K562 (cell line): ENCODE measurements at regions not wholly inside any gene's neighbourhood (a gene's known extent, or its start where the extent isn't known, plus 50 kb on each side); places are given as distances from the start of the nearest gene placed in this dataset.

ENCODE experiments used
- ATAC-seq: fragments of 200-7000 bp; cut with Tn5 transposase; 3 replicates; pipeline ENCODE4 v1.9.1; 2020; ENCODE audit warnings: moderate library complexity
- BruUV-seq: library from RNA; stranded (reverse); fragments of 400-500 nt; replicated peaks from 2 replicates; lab custom pipeline; 2021; lab: Mats Ljungman, UMichigan
- CTCF ChIA-PET: fragments of 300-600 bp; formaldehyde crosslinking; extraction: SDS; loops from one replicate; lab custom pipeline; 2021; ENCODE audit warnings: low intra/inter-chr PET ratio; lab: Yijun Ruan, JAX
- POLR2A ChIA-PET: fragments of 300-600, 350-650 bp; sonication (Branson Sonifier 250); formaldehyde crosslinking; extraction: SDS; loops from one replicate; lab custom pipeline; 2021; ENCODE audit warnings: antibody characterized with exemption, inconsistent platforms; lab: Yijun Ruan, JAX
- DNase-seq, 4 experiments: peaks; one replicate each; pipeline versions ENCODE4 v3.0.0 to v3.0.0-alpha.2; 2011 to 2018; ENCODE audit warnings: low spot score in 3 of 4, mixed read lengths in 3 of 4; ENCODE audit errors: extremely low read depth in 1 of 4
- FAIRE-seq: peaks from 2 replicates; lab custom pipeline; 2011; peaks lifted over from hg19 to GRCh38; lab: Jason Lieb, UNC
- H2AFZ ChIP-seq: 2 replicates; pipeline ENCODE4 v1.6.0; 2011; ENCODE audit warnings: low read depth, low read length, control low read depth, inconsistent platforms
- H3K27ac ChIP-seq: fragments of 200-600 bp; 3 replicates; pipeline ENCODE4 v1.8.0; 2011; ENCODE audit warnings: low read depth, mild to moderate bottlenecking, control low read depth, inconsistent platforms, low read length, moderate library complexity, mixed read lengths; ENCODE audit errors: extremely low read depth
- H3K27me3 ChIP-seq, 2 experiments: fragments of 300-600 bp in 1 of 2; 2 replicates in 1 of 2; 3 replicates in 1 of 2; pipeline versions ENCODE4 v1.6.0 to v1.8.0; 2011; ENCODE audit warnings: inconsistent platforms in 2 of 2, low read length in 2 of 2, mild to moderate bottlenecking in 1 of 2, mixed read lengths in 1 of 2, moderate library complexity in 1 of 2; ENCODE audit not compliant: control insufficient read depth in 2 of 2, insufficient read depth in 2 of 2
- H3K36me3 ChIP-seq: fragments of 300-600 bp; 3 replicates; pipeline ENCODE4 v1.8.0; 2011; ENCODE audit warnings: mild to moderate bottlenecking, low read length, inconsistent platforms; ENCODE audit not compliant: control insufficient read depth, insufficient read depth
- H3K4me1 ChIP-seq, 2 experiments: fragments of 200-600 bp in 1 of 2; replicated peaks in 1 of 2; 2 replicates in 1 of 2; 3 replicates in 1 of 2; pipeline versions ENCODE4 v1.5.1 to v1.8.0; 2011; ENCODE audit warnings: inconsistent platforms in 2 of 2, low read length in 2 of 2, mild to moderate bottlenecking in 1 of 2, mixed read lengths in 1 of 2, moderate library complexity in 1 of 2; ENCODE audit not compliant: control insufficient read depth in 2 of 2, insufficient read depth in 2 of 2
- H3K4me2 ChIP-seq: 2 replicates; pipeline ENCODE4 v1.6.1; 2011; ENCODE audit warnings: low read length, control low read depth, inconsistent platforms, mixed read lengths; ENCODE audit not compliant: insufficient read depth
- H3K4me3 ChIP-seq: fragments of 200-600 bp; sonication (generic), shearing (Covaris generic); 2 replicates; pipeline ENCODE4 v1.5.1; 2016; ENCODE audit warnings: control low read depth, inconsistent platforms
- H3K79me2 ChIP-seq: fragments of 200-600 bp; 3 replicates; pipeline ENCODE4 v1.8.0; 2011; ENCODE audit warnings: low read length, inconsistent platforms; ENCODE audit not compliant: control insufficient read depth, insufficient read depth
- H3K9ac ChIP-seq, 2 experiments: 2 replicates each; pipeline versions ENCODE4 v1.6.0 to v1.6.1; 2011; ENCODE audit warnings: low read depth in 2 of 2, low read length in 2 of 2, control low read depth in 1 of 2, inconsistent platforms in 1 of 2, mild to moderate bottlenecking in 1 of 2, mixed read lengths in 1 of 2; ENCODE audit not compliant: insufficient read depth in 1 of 2
- H3K9me1 ChIP-seq: one replicate; pipeline ENCODE4 v1.6.0; 2011; ENCODE audit warnings: inconsistent platforms, mild to moderate bottlenecking, low read length, moderate library complexity; ENCODE audit not compliant: control insufficient read depth, insufficient read depth
- H3K9me3 ChIP-seq: replicated peaks from 2 replicates; pipeline ENCODE4 v1.5.1; 2011; ENCODE audit warnings: low read depth, low read length, inconsistent platforms; ENCODE audit not compliant: control insufficient read depth, insufficient read depth
- H4K20me1 ChIP-seq: replicated peaks from 2 replicates; pipeline ENCODE4 v1.6.1; 2011; ENCODE audit warnings: low read length, inconsistent platforms, mixed read lengths; ENCODE audit not compliant: control insufficient read depth, insufficient read depth
- CBFA2T3 ChIP-seq: fragments of 450-650 bp; IDR thresholded peaks from 2 replicates; pipeline ENCODE4 v1.6.1; 2017
- ESRRB ChIP-seq: fragments of 250-450 bp; sonication (Bioruptor Pico); IDR thresholded peaks from 2 replicates; pipeline ENCODE4 v1.5.0; 2020; ENCODE audit warnings: mild to moderate bottlenecking, moderate library complexity, borderline replicate concordance
- FOXA3 ChIP-seq, 2 experiments: fragments of 450-650 bp in 1 of 2; sonication (generic) in 1 of 2; formaldehyde crosslinking; IDR thresholded peaks in 1 of 2; conservative IDR thresholded peaks in 1 of 2; 2 replicates each; pipeline versions ENCODE4 v1.4.0 to v1.8.0; 2020 to 2022; ENCODE audit warnings: mild to moderate bottlenecking in 2 of 2, missing genetic modification reagents in 1 of 2
- GATAD2A ChIP-seq: fragments of 450-650 bp; IDR thresholded peaks from 2 replicates; pipeline ENCODE4 v1.6.1; 2017
- HIVEP1 ChIP-seq: fragments of 250-450 bp; sonication (Bioruptor Pico); IDR thresholded peaks from 2 replicates; pipeline ENCODE4 v1.4.0; 2020; ENCODE audit warnings: mild to moderate bottlenecking
- KLF1 ChIP-seq: fragments of 450-650 bp; IDR thresholded peaks from 2 replicates; pipeline ENCODE4 v1.6.1; 2016; ENCODE audit warnings: missing genetic modification characterization, missing compliant biosample characterization
- MCM3 ChIP-seq: fragments of 450-650 bp; IDR thresholded peaks from 2 replicates; pipeline ENCODE4 v1.6.1; 2016
- MTA1 ChIP-seq: fragments of 450-650 bp; IDR thresholded peaks from 2 replicates; pipeline ENCODE4 v1.6.1; 2017; ENCODE audit warnings: borderline replicate concordance
- XRCC5 ChIP-seq: fragments of 200-400 bp; formaldehyde crosslinking; IDR thresholded peaks from 2 replicates; pipeline ENCODE4 v1.6.1; 2017; ENCODE audit warnings: low read depth, mild to moderate bottlenecking, low read length
- ZNF224 ChIP-seq: sonication (generic); formaldehyde crosslinking; IDR thresholded peaks from 2 replicates; pipeline ENCODE4 v1.8.0; 2022; ENCODE audit warnings: mild to moderate bottlenecking, missing genetic modification reagents
- ZNF3 ChIP-seq: fragments of 250-450 bp; sonication (Bioruptor Pico); IDR thresholded peaks from 2 replicates; pipeline ENCODE4 v1.5.0; 2021; ENCODE audit warnings: mild to moderate bottlenecking, moderate library complexity
- ZNF707 ChIP-seq: fragments of 250-450 bp; sonication (Bioruptor Pico); conservative IDR thresholded peaks from 2 replicates; pipeline ENCODE4 v1.8.0; 2022; ENCODE audit warnings: inconsistent platforms, mild to moderate bottlenecking, moderate library complexity
- WGBS: fragments of 100-300 bp; shearing (Covaris generic); methylation state at CpG from one replicate; pipeline ENCODE4 v1.1.6; 2016; ENCODE audit warnings: low coverage, mixed read lengths; ENCODE audit not compliant: insufficient coverage; ENCODE audit errors: missing lambda C conversion rate; 5-methylcytosine and 5-hydroxymethylcytosine counted together
- in situ Hi-C: fragments of 300-500 bp; cut with MboI; formaldehyde crosslinking; loops from 4 replicates; pipeline ENCODE4 v1.15.0; 2018; ENCODE audit warnings: inconsistent platforms, mixed read lengths
- intact Hi-C: fragments of 100-400 bp; cut with micrococcal nuclease; formaldehyde crosslinking; loops from 2 replicates; pipeline ENCODE4 v1.14.2; 2022
- TF ChIP-seq, protein P1 (sequence below): fragments of 250-450 bp; sonication (Bioruptor Pico); IDR thresholded peaks from 2 replicates; pipeline ENCODE4 v1.8.0; 2022; ENCODE audit warnings: moderate library complexity, mild to moderate bottlenecking, inconsistent platforms
- TF ChIP-seq, protein P2 (sequence below), 3 experiments: fragments of 200-800 bp in 1 of 3; fragments of 250-450 bp in 1 of 3; fragments of 450-650 bp in 1 of 3; sonication (Bioruptor Pico) in 1 of 3; sonication (Bioruptor generic) in 1 of 3; formaldehyde crosslinking in 1 of 3; IDR thresholded peaks; 2 replicates each; pipeline versions ENCODE4 v1.6.1 to v1.8.0; 2016 to 2022; ENCODE audit warnings: mild to moderate bottlenecking in 2 of 3, missing genetic modification characterization in 2 of 3, missing compliant biosample characterization in 1 of 3, moderate library complexity in 1 of 3

DNA sequence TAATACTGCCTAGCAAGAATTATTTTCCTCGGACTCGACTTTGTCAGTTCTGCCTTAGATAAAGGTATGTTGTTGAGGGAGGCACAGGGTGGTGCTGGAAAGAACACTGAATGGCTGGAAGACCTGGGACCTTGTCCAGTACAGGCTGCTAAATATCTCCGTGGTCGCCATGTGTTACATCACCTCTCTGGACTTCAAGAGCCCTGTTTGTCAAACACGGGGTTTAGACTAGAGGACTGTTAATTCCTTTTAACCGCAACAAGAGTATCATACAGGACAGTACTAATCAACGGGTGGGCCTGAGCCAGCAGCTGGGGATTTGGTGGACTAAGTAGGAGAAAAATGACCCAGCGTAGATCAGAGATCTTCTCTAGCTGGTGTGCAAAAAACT is 476.3 kb downstream of the LRIG3 start:
- Histone ChIP-seq H3K9me3 (no peaks in the 10 kb centered on the region), H3K4me1 (no peaks in the 10 kb centered on the region), H3K4me3 (no peak overlapping the region), H2AFZ (no peak overlapping the region), H3K27me3 (no peaks in the 10 kb centered on the region), H4K20me1 (no peaks in the 10 kb centered on the region), H3K27ac (no peak overlapping the region), H3K36me3 (no peaks in the 10 kb centered on the region), H3K9me1 (no peaks in the 10 kb centered on the region), H3K4me2 (no peak overlapping the region), H3K79me2 (no peaks in the 10 kb centered on the region), H3K9ac (no peak overlapping the region)
- DNase-seq (no peak), FAIRE-seq (no peak), ATAC-seq (no peak)
- TF ChIP-seq GATAD2A: no peak
- no peak for TF ChIP-seq MCM3
- intact Hi-C loops (no loop called here), in situ Hi-C loops (no loop called here)
- BruUV-seq: no TSS peak
- ChIA-PET CTCF (no interaction called here), POLR2A (no interaction called here)
- WGBS: under 1% methylated on average over 8 of the region's 8 CpGs

GRCh38 chr12:58450868-58451482 is 469.3 kb downstream of the LRIG3 start:
- H3K36me3 ChIP-seq: no peaks in the 10 kb centered on the region
- H3K27ac ChIP-seq: no peak overlapping the region
- FAIRE-seq: no peak
- no TSS peak for BruUV-seq
- H3K27me3 ChIP-seq: no peaks in the 10 kb centered on the region
- no peaks in the 10 kb centered on the region for H3K9me1 ChIP-seq
- no peaks in the 10 kb centered on the region for H3K79me2 ChIP-seq
- no peak for ATAC-seq
- no peak overlapping the region for H3K9ac ChIP-seq
- intact Hi-C loops: no loop called here
- ChIA-PET POLR2A (no interaction called here), CTCF (no interaction called here)
- H3K4me1 ChIP-seq: no peaks in the 10 kb centered on the region
- DNase-seq: no peak
- in situ Hi-C loops: no loop called here
- H4K20me1 ChIP-seq: no peaks in the 10 kb centered on the region
- WGBS: 0% methylated on average over 2 of the region's 2 CpGs
- no peaks in the 10 kb centered on the region; the same call in none of the 2 replicates for H3K9me3 ChIP-seq
- H3K4me3 ChIP-seq: no peak overlapping the region
- no peak overlapping the region for H2AFZ ChIP-seq
- no peak overlapping the region for H3K4me2 ChIP-seq
- TF ChIP-seq CBFA2T3 (no peak), ZNF707 (CRISPR knock-in tag) (no peak), MTA1 (no peak), XRCC5 (no peak), FOXA3 (CRISPR knock-in tag; conservative IDR thresholded peaks at IDR 0.05 in 1 of 2, IDR thresholded peaks at IDR 0.05 in 1 of 2) (no peak), HIVEP1 (CRISPR knock-in tag) (no peak), ESRRB (CRISPR knock-in tag) (no peak), KLF1 (tag) (no peak), ZNF224 (CRISPR knock-in tag) (no peak), ZNF3 (CRISPR knock-in tag) (no peak)
- TF ChIP-seq, protein P1, sequence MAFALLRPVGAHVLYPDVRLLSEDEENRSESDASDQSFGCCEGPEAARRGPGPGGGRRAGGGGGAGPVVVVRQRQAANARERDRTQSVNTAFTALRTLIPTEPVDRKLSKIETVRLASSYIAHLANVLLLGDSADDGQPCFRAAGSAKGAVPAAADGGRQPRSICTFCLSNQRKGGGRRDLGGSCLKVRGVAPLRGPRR (CRISPR knock-in tag): no peak
- TF ChIP-seq, protein P2, sequence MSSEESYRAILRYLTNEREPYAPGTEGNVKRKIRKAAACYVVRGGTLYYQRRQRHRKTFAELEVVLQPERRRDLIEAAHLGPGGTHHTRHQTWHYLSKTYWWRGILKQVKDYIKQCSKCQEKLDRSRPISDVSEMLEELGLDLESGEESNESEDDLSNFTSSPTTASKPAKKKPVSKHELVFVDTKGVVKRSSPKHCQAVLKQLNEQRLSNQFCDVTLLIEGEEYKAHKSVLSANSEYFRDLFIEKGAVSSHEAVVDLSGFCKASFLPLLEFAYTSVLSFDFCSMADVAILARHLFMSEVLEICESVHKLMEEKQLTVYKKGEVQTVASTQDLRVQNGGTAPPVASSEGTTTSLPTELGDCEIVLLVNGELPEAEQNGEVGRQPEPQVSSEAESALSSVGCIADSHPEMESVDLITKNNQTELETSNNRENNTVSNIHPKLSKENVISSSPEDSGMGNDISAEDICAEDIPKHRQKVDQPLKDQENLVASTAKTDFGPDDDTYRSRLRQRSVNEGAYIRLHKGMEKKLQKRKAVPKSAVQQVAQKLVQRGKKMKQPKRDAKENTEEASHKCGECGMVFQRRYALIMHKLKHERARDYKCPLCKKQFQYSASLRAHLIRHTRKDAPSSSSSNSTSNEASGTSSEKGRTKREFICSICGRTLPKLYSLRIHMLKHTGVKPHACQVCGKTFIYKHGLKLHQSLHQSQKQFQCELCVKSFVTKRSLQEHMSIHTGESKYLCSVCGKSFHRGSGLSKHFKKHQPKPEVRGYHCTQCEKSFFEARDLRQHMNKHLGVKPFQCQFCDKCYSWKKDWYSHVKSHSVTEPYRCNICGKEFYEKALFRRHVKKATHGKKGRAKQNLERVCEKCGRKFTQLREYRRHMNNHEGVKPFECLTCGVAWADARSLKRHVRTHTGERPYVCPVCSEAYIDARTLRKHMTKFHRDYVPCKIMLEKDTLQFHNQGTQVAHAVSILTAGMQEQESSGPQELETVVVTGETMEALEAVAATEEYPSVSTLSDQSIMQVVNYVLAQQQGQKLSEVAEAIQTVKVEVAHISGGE (CRISPR knock-in tag; IDR thresholded peaks at IDR 0.05): no peak
